Liver (tissue), 3 donors: ENCODE measurements at regions not wholly inside any gene's neighbourhood (a gene's known extent, or its start where the extent isn't known, plus 50 kb on each side); places are given as distances from the start of the nearest gene placed in this dataset.

ENCODE experiments used
- ATF3 ChIP-seq: IDR thresholded peaks from 2 replicates; pipeline ENCODE4 v1.6.1; 2016; ENCODE audit warnings: antibody characterized with exemption
- CTCF ChIP-seq: fragments of 150-350 bp; IDR thresholded peaks from 2 replicates; pipeline ENCODE4 v1.5.1; 2017; ENCODE audit warnings: improper control_type of control experiment, low read depth, low read length; ENCODE audit not compliant: missing input control
- EGR1 ChIP-seq, 2 donors: IDR thresholded peaks; 2 replicates each; pipeline ENCODE4 v1.6.1; 2016 to 2018; ENCODE audit warnings: antibody characterized with exemption in 2 of 2, low read depth in 2 of 2
- HNF4G ChIP-seq: IDR thresholded peaks from 2 replicates; pipeline ENCODE4 v1.6.1; 2016; ENCODE audit warnings: antibody characterized with exemption
- JUND ChIP-seq, 2 donors: IDR thresholded peaks; 2 replicates each; pipeline ENCODE4 v1.6.1; 2016; ENCODE audit warnings: antibody characterized with exemption in 2 of 2
- MAX ChIP-seq: IDR thresholded peaks from 2 replicates; pipeline ENCODE4 v1.6.1; 2016; ENCODE audit warnings: antibody characterized with exemption
- RAD21 ChIP-seq, 2 donors: IDR thresholded peaks; 2 replicates each; pipeline ENCODE4 v1.6.1; 2016; ENCODE audit warnings: antibody characterized with exemption in 2 of 2, mild to moderate bottlenecking in 2 of 2
- REST ChIP-seq: IDR thresholded peaks from 2 replicates; pipeline ENCODE4 v1.6.1; 2016; ENCODE audit warnings: antibody characterized with exemption, mild to moderate bottlenecking
- SP1 ChIP-seq: IDR thresholded peaks from 2 replicates; pipeline ENCODE4 v1.6.1; 2018; ENCODE audit warnings: antibody characterized with exemption, mild to moderate bottlenecking
- YY1 ChIP-seq: IDR thresholded peaks from 2 replicates; pipeline ENCODE4 v1.6.1; 2016; ENCODE audit warnings: antibody characterized with exemption, mild to moderate bottlenecking
- donor health status: healthy.
- donor health status: healthy.

- TF ChIP-seq CTCF (no peak), JUND (IDR thresholded peaks at IDR 0.05) (no peak), RAD21 (IDR thresholded peaks at IDR 0.05) (no peak), MAX (no peak), REST (no peak), YY1 (no peak), ATF3 (no peak), HNF4G (no peak), EGR1 (IDR thresholded peaks at IDR 0.05; ENCODE audit: low read depth in 2 of 2) (no peak), SP1 (no peak)
Observed at GRCh38 chr4:100968046-100968445, 379.3 kb downstream of the PPP3CA start.
